GM23338 (cell line): ENCODE measurements at regions not wholly inside any gene's neighbourhood (a gene's known extent, or its start where the extent isn't known, plus 50 kb on each side); places are given as distances from the start of the nearest gene placed in this dataset.

Experiments used
- ATAC-seq: fragments of 200-7000 bp; cut with Tn5 transposase; 3 replicates; pipeline ENCODE4 v1.9.1; 2020
- DNase-seq: peaks from one replicate; pipeline ENCODE4 v3.0.0-alpha.2; 2015; ENCODE audit warnings: low spot score
- H2AFZ ChIP-seq: fragments of 200-600 bp; sonication (generic); 2 replicates; pipeline ENCODE4 v1.8.0; 2016; ENCODE audit warnings: antibody characterized with exemption, mild to moderate bottlenecking, moderate library complexity
- H3F3A ChIP-seq: fragments of 200-600 bp; sonication (generic); replicated peaks from 2 replicates; pipeline ENCODE4 v1.8.0; 2017; ENCODE audit warnings: antibody characterized with exemption, mixed run types, low read depth
- H3K27ac ChIP-seq: fragments of 200-600 bp; sonication (generic); 2 replicates; pipeline ENCODE4 v1.6.1; 2016; ENCODE audit warnings: low read depth
- H3K27me3 ChIP-seq: fragments of 200-600 bp; sonication (generic); 2 replicates; pipeline ENCODE4 v1.8.0; 2016; ENCODE audit warnings: mild to moderate bottlenecking, mixed run types, moderate library complexity; ENCODE audit not compliant: insufficient read depth
- H3K36me3 ChIP-seq: fragments of 200-600 bp; sonication (generic); 2 replicates; pipeline ENCODE4 v1.8.0; 2016; ENCODE audit warnings: mild to moderate bottlenecking; ENCODE audit not compliant: insufficient read depth
- H3K4me1 ChIP-seq: fragments of 200-600 bp; sonication (generic); 2 replicates; pipeline ENCODE4 v1.8.0; 2016; ENCODE audit warnings: mild to moderate bottlenecking, moderate library complexity; ENCODE audit not compliant: insufficient read depth
- H3K4me2 ChIP-seq: fragments of 200-600 bp; sonication (generic); 2 replicates; pipeline ENCODE4 v1.7.1; 2017; ENCODE audit warnings: mixed run types
- H3K4me3 ChIP-seq: fragments of 200-600 bp; sonication (generic); 2 replicates; pipeline ENCODE4 v1.6.1; 2016; ENCODE audit warnings: mixed run types
- H3K79me2 ChIP-seq: fragments of 200-600 bp; sonication (generic); replicated peaks from 2 replicates; pipeline ENCODE4 v1.8.0; 2017; ENCODE audit warnings: mild to moderate bottlenecking; ENCODE audit not compliant: insufficient read depth
- H3K9me2 ChIP-seq: fragments of 200-600 bp; sonication (generic); 2 replicates; pipeline ENCODE4 v1.8.0; 2017; ENCODE audit not compliant: insufficient read depth
- H4K20me1 ChIP-seq: fragments of 200-600 bp; sonication (generic); replicated peaks from 2 replicates; pipeline ENCODE4 v1.8.0; 2017; ENCODE audit warnings: mild to moderate bottlenecking; ENCODE audit not compliant: insufficient read depth
- H3K27ac Mint-ChIP-seq: 2 replicates; pipeline ENCODE4 v1.8.0; 2020; ENCODE audit warnings: inconsistent platforms, mild to moderate bottlenecking, moderate library complexity, mixed read lengths
- H3K27me3 Mint-ChIP-seq: 3 replicates; pipeline ENCODE4 v1.8.0; 2022; ENCODE audit warnings: low read depth, mild to moderate bottlenecking, moderate library complexity, mixed read lengths, inconsistent platforms; ENCODE audit not compliant: insufficient read depth, poor library complexity
- H3K36me3 Mint-ChIP-seq: 3 replicates; pipeline ENCODE4 v1.8.0; 2021; ENCODE audit warnings: low read depth, mild to moderate bottlenecking, inconsistent platforms, moderate library complexity, mixed read lengths
- H3K4me1 Mint-ChIP-seq: 3 replicates; pipeline ENCODE4 v1.8.0; 2020; ENCODE audit warnings: mild to moderate bottlenecking, inconsistent platforms, mixed read lengths
- H3K4me3 Mint-ChIP-seq: 3 replicates; pipeline ENCODE4 v1.8.0; 2021; ENCODE audit warnings: moderate library complexity, mild to moderate bottlenecking, inconsistent platforms, mixed read lengths
- H3K9me3 Mint-ChIP-seq: 3 replicates; pipeline ENCODE4 v1.8.0; 2020; ENCODE audit warnings: moderate library complexity, mild to moderate bottlenecking, inconsistent platforms, mixed read lengths
- CREB1 ChIP-seq: fragments of 250-450 bp; sonication (Bioruptor Pico); IDR thresholded peaks from 2 replicates; pipeline ENCODE4 v1.5.0; 2020; ENCODE audit warnings: low read depth, mild to moderate bottlenecking, moderate library complexity
- CTCF ChIP-seq, 2 experiments: fragments of 200-600 bp in 1 of 2; sonication (generic) in 1 of 2; conservative IDR thresholded peaks; 2 replicates each; pipeline versions ENCODE4 v1.5.1 to v1.6.1; 2016 to 2017; ENCODE audit warnings: antibody characterized with exemption in 2 of 2, low read depth in 2 of 2, mild to moderate bottlenecking in 2 of 2, moderate library complexity in 1 of 2
- ETS1 ChIP-seq: IDR thresholded peaks from 2 replicates; pipeline ENCODE4 v1.6.1; 2016; ENCODE audit warnings: antibody characterized with exemption
- EZH2 ChIP-seq: fragments of 200-600 bp; sonication (generic); IDR thresholded peaks from one replicate; pipeline ENCODE4 v1.8.0; 2017; ENCODE audit warnings: antibody characterized with exemption, mild to moderate bottlenecking, low read depth; ENCODE audit not compliant: unreplicated experiment
- EZH2phosphoT487 ChIP-seq: fragments of 200-600 bp; sonication (generic); IDR thresholded peaks from one replicate; pipeline ENCODE4 v1.8.1; 2018; ENCODE audit warnings: antibody characterized with exemption; ENCODE audit not compliant: unreplicated experiment
- JUNB ChIP-seq: IDR thresholded peaks from one replicate; pipeline ENCODE4 v1.6.1; 2016; ENCODE audit warnings: antibody characterized with exemption; ENCODE audit not compliant: unreplicated experiment
- NANOG ChIP-seq: IDR thresholded peaks from 2 replicates; pipeline ENCODE4 v1.6.1; 2016; ENCODE audit warnings: antibody characterized with exemption, borderline replicate concordance
- POLR2AphosphoS5 ChIP-seq: IDR thresholded peaks from 2 replicates; pipeline ENCODE4 v1.6.1; 2016; ENCODE audit warnings: antibody characterized with exemption, low read depth
- REST ChIP-seq: IDR thresholded peaks from one replicate; pipeline ENCODE4 v1.6.1; 2018; ENCODE audit warnings: antibody characterized with exemption; ENCODE audit not compliant: unreplicated experiment
- STAT1 ChIP-seq: IDR thresholded peaks from one replicate; pipeline ENCODE4 v1.6.1; 2016; ENCODE audit warnings: antibody characterized with exemption; ENCODE audit not compliant: unreplicated experiment
- ZNF114 ChIP-seq: fragments of 250-450 bp; sonication (Bioruptor Pico); IDR thresholded peaks from 2 replicates; pipeline ENCODE4 v1.5.0; 2020; ENCODE audit warnings: mild to moderate bottlenecking, moderate library complexity
- ZNF331 ChIP-seq: fragments of 250-450 bp; sonication (Bioruptor Pico); IDR thresholded peaks from 2 replicates; pipeline ENCODE4 v1.5.0; 2020; ENCODE audit warnings: low read depth, mild to moderate bottlenecking, moderate library complexity
- ZNF462 ChIP-seq: fragments of 250-450 bp; sonication (Bioruptor Pico); IDR thresholded peaks from 2 replicates; pipeline ENCODE4 v1.5.0; 2020; ENCODE audit warnings: mild to moderate bottlenecking, moderate library complexity

- no peak for TF ChIP-seq ETS1
- TF ChIP-seq STAT1: no peak
- no peak for TF ChIP-seq CTCF (conservative IDR thresholded peaks at IDR 0.05; ENCODE audit: low read depth in 2 of 2)
- TF ChIP-seq JUNB: no peak
- no peak for TF ChIP-seq ZNF331 (CRISPR knock-in tag)
- TF ChIP-seq NANOG: no peak
- no peak for TF ChIP-seq CREB1 (CRISPR knock-in tag)
- TF ChIP-seq ZNF114: no peak
- TF ChIP-seq REST: no peak
- TF ChIP-seq ZNF462 (CRISPR knock-in tag): no peak
- no peak for TF ChIP-seq POLR2AphosphoS5
- no peak for TF ChIP-seq EZH2
- no peak for TF ChIP-seq EZH2phosphoT487
- Mint-ChIP-seq H3K36me3 (no peaks in the 10 kb centered on the region), H3K4me3 (no peak overlapping the region), H3K4me1 (peaks cover 7% of the 10 kb centered on the region), H3K27me3 (no peaks in the 10 kb centered on the region), H3K9me3 (no peaks in the 10 kb centered on the region), H3K27ac (no peak overlapping the region)
- H3K9me2 ChIP-seq: no peaks in the 10 kb centered on the region
- H3K4me2 ChIP-seq: no peak overlapping the region
- DNase-seq: no peak
- no peaks in the 10 kb centered on the region for H3K27me3 ChIP-seq
- H3F3A ChIP-seq: no peaks in the 10 kb centered on the region
- no peak overlapping the region for H3K4me3 ChIP-seq
- H3K79me2 ChIP-seq: no peaks in the 10 kb centered on the region
- ATAC-seq: no peak
- H3K36me3 ChIP-seq: no peaks in the 10 kb centered on the region
- H2AFZ ChIP-seq: no peak overlapping the region
- H4K20me1 ChIP-seq: no peaks in the 10 kb centered on the region
- H3K4me1 ChIP-seq: 0 out of 2 replicates have a peak, but pooled peaks cover 2% of the 10 kb centered on the region
- no peak overlapping the region for H3K27ac ChIP-seq
These were observed 55.9 kb upstream of the EDNRA start for GRCh38 chr4:147425019-147425418.
